ENCODE measurements at regions not wholly inside any gene's neighbourhood (a gene's known extent, or its start where the extent isn't known, plus 50 kb on each side); places are given as distances from the start of the nearest gene placed in this dataset.

GRCh38 chr22:48223488-48224190 lies 1461.2 kb downstream of the TBC1D22A start:
- Mint-ChIP-seq H3K27ac (no peak overlapping the region), H3K36me3 (ENCODE audit: insufficient read depth in 2 of 2) (peaks cover 0 to 2% of the 10 kb centered on the region in 2 donors), H3K4me1 (ENCODE audit: low read depth) (no peaks in the 10 kb centered on the region), H3K9me3 (peaks cover 0 to 2% of the 10 kb centered on the region in 2 donors), H3K27me3 (ENCODE audit: low read depth) (no peaks in the 10 kb centered on the region), H3K4me3 (no peak overlapping the region)
- DNase-seq, result no peak
- ATAC-seq (replicated peaks in 1 of 2), result no peak

DNA sequence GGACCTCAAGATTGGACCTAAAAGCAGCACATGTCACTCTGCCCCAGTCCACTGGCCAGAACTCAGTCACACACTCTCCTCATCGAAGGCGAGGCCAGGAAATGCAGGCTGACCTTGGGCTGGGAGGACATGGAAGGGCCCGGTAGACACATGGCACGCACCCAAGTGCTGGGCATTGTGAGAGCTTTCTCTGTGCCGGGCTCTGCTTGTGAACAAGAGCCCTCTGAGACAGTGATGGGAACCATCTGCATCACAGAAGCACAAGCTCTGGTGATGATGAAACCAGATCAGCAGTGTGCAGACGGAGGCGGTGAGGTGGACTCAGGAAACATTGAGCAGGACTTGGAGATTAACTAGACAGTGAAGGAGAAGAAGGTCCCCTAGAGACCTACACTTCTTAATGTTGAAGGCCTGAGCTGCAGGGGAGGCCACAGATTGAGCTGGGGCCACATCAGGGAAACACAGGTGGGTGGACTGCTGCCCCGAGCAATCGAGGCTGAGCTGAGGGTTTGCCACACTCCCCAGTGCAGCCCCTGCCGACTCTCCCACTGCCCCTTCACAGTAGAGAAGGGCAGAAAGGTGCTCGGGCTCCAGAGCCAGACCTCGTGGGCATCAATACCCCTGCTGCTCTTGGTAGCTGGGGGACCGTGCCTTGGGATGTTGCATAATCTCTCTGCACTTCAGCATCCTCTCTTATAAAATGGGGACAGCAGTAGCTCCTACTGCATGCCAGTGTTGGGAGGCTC lies 1460.5 kb downstream of the TBC1D22A start:
- Mint-ChIP-seq H3K36me3 (ENCODE audit: insufficient read depth in 2 of 2) (peaks cover 0 to 2% of the 10 kb centered on the region in 2 donors), H3K4me3 (no peak overlapping the region), H3K9me3 (peaks cover 0 to 2% of the 10 kb centered on the region in 2 donors), H3K4me1 (ENCODE audit: low read depth) (no peaks in the 10 kb centered on the region), H3K27me3 (ENCODE audit: low read depth) (no peaks in the 10 kb centered on the region), H3K27ac (no peak overlapping the region)
- ATAC-seq (replicated peaks in 1 of 2), result no peak
- DNase-seq, result no peak

GRCh38 chr22:48218889-48219420 lies 1456.5 kb downstream of the TBC1D22A start:
- Mint-ChIP-seq H3K9me3 (peaks cover 0 to 2% of the 10 kb centered on the region in 2 donors), H3K27ac (no peak overlapping the region), H3K36me3 (ENCODE audit: insufficient read depth in 2 of 2) (peaks cover 0 to 2% of the 10 kb centered on the region in 2 donors), H3K27me3 (ENCODE audit: low read depth) (no peaks in the 10 kb centered on the region), H3K4me1 (ENCODE audit: low read depth) (no peaks in the 10 kb centered on the region), H3K4me3 (no peak overlapping the region)
- no peak for ATAC-seq (replicated peaks in 1 of 2)
- no peak for DNase-seq

GRCh38 chr22:48217596-48217995 lies 1455.1 kb downstream of the TBC1D22A start:
- Mint-ChIP-seq H3K4me1 (ENCODE audit: low read depth) (no peaks in the 10 kb centered on the region), H3K9me3 (peaks cover 0 to 2% of the 10 kb centered on the region in 2 donors), H3K4me3 (no peak overlapping the region), H3K36me3 (ENCODE audit: insufficient read depth in 2 of 2) (peaks cover 0 to 2% of the 10 kb centered on the region in 2 donors), H3K27ac (no peak overlapping the region), H3K27me3 (ENCODE audit: low read depth) (no peaks in the 10 kb centered on the region)
- ATAC-seq (replicated peaks in 1 of 2) (no peak), DNase-seq (no peak)

DNA sequence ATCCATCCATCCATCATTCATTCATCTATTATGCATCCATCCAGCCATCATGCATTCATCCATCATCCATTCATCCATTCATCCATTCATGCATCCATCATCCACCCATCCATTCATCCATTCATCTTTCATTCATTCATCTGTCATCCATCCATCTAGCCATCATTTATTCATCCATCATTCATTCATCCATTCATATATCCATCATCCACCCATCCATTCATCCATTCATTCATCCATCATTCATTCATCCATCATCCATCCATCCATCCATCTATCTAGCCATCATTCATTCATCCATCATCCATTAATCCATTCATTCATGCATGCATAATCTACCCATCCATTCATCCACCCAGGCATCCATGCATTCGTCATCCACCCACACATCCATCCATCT lies 1450.3 kb downstream of the TBC1D22A start:
- no peak overlapping the region for H3K4me3 Mint-ChIP-seq
- no peaks in the 10 kb centered on the region for H3K36me3 Mint-ChIP-seq (ENCODE audit: insufficient read depth in 2 of 2)
- ATAC-seq (replicated peaks in 1 of 2) (no peak), DNase-seq (no peak)
- H3K27me3 Mint-ChIP-seq (ENCODE audit: low read depth), result no peaks in the 10 kb centered on the region
- no peak overlapping the region for H3K27ac Mint-ChIP-seq
- no peaks in the 10 kb centered on the region for H3K4me1 Mint-ChIP-seq (ENCODE audit: low read depth)
- H3K9me3 Mint-ChIP-seq, result no peaks in the 10 kb centered on the region

- no peaks in the 10 kb centered on the region for H3K27me3 Mint-ChIP-seq (ENCODE audit: low read depth)
- H3K9me3 Mint-ChIP-seq, result no peaks in the 10 kb centered on the region
- H3K4me3 Mint-ChIP-seq, result no peak overlapping the region
- ATAC-seq (replicated peaks in 1 of 2), result no peak
- no peaks in the 10 kb centered on the region for H3K4me1 Mint-ChIP-seq (ENCODE audit: low read depth)
- no peak overlapping the region for H3K27ac Mint-ChIP-seq
- DNase-seq, result no peak
- no peaks in the 10 kb centered on the region for H3K36me3 Mint-ChIP-seq (ENCODE audit: insufficient read depth in 2 of 2)
These were observed 1448.4 kb downstream of the TBC1D22A start for GRCh38 chr22:48210812-48211211.

DNA sequence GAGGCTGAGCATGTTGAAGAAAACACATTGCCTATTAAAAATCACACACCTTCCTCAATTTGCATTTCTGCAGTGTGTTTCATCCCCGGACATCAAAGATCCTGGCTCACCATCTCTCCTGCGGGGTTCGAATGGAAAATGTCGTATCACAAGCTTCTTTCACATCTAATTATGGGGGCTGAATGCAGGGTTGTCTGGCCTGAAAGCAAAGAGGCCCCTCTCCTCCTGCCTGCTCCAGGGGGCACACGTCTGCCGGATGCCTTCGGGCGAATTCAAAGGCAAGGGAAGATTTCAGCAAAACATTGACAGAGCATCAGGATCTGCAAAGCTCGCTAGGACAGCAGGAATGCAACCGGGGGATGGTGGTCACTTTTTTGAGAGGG lies 1447.7 kb downstream of the TBC1D22A start:
- H3K4me1 Mint-ChIP-seq (ENCODE audit: low read depth), result no peaks in the 10 kb centered on the region
- DNase-seq (no peak), ATAC-seq (replicated peaks in 1 of 2) (no peak)
- no peak overlapping the region for H3K4me3 Mint-ChIP-seq
- H3K27me3 Mint-ChIP-seq (ENCODE audit: low read depth), result no peaks in the 10 kb centered on the region
- H3K27ac Mint-ChIP-seq, result no peak overlapping the region
- no peaks in the 10 kb centered on the region for H3K36me3 Mint-ChIP-seq (ENCODE audit: insufficient read depth in 2 of 2)
- no peaks in the 10 kb centered on the region for H3K9me3 Mint-ChIP-seq

GRCh38 chr22:48209473-48210197 lies 1447.2 kb downstream of the TBC1D22A start:
- Mint-ChIP-seq H3K4me3 (no peak overlapping the region), H3K36me3 (ENCODE audit: insufficient read depth in 2 of 2) (no peaks in the 10 kb centered on the region), H3K27ac (no peak overlapping the region), H3K27me3 (ENCODE audit: low read depth) (no peaks in the 10 kb centered on the region), H3K4me1 (ENCODE audit: low read depth) (no peaks in the 10 kb centered on the region), H3K9me3 (no peaks in the 10 kb centered on the region)
- DNase-seq (no peak), ATAC-seq (replicated peaks in 1 of 2) (no peak)

DNA sequence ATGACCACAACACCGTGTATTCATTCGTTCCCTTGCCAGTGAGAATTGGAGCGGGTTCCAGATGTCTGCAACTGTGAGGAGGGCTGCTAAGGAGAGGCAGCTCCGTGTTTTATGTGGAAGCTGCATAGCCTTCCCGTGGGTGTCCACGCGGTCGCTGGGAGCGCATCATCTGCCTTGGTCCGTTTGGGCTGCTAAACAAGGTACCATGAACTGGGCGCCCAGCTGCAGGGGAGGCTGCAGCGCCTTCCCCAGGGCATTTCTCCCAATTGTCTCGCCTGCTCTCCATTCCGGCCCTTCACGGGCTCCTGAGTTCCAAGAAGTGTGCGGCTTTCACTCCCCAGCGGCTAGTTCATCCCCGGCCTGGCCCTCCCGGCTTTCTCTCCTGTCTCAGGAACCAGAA lies 1446.4 kb downstream of the TBC1D22A start:
- H3K4me1 Mint-ChIP-seq (ENCODE audit: low read depth), result no peaks in the 10 kb centered on the region
- H3K36me3 Mint-ChIP-seq (ENCODE audit: insufficient read depth in 2 of 2), result no peaks in the 10 kb centered on the region
- ATAC-seq (replicated peaks in 1 of 2) (no peak), DNase-seq (no peak)
- H3K4me3 Mint-ChIP-seq, result no peak overlapping the region
- no peaks in the 10 kb centered on the region for H3K9me3 Mint-ChIP-seq
- H3K27me3 Mint-ChIP-seq (ENCODE audit: low read depth), result no peaks in the 10 kb centered on the region
- H3K27ac Mint-ChIP-seq, result no peak overlapping the region

- no peaks in the 10 kb centered on the region for H3K27me3 Mint-ChIP-seq (ENCODE audit: low read depth)
- H3K4me3 Mint-ChIP-seq, result no peak overlapping the region
- H3K36me3 Mint-ChIP-seq (ENCODE audit: insufficient read depth in 2 of 2), result no peaks in the 10 kb centered on the region
These were observed 1445.6 kb downstream of the TBC1D22A start for GRCh38 chr22:48207919-48208535.

GRCh38 chr22:48205790-48206189 lies 1443.3 kb downstream of the TBC1D22A start:
- no peak for ATAC-seq (replicated peaks in 1 of 2)

More at GRCh38 chr22:48207919-48208535, 1445.6 kb downstream of the TBC1D22A start:
- no peak for ATAC-seq (replicated peaks in 1 of 2)
- H3K4me1 Mint-ChIP-seq (ENCODE audit: low read depth), result no peaks in the 10 kb centered on the region
- no peak overlapping the region for H3K27ac Mint-ChIP-seq
- peaks cover 0 to 2% of the 10 kb centered on the region in 2 donors for H3K9me3 Mint-ChIP-seq
- DNase-seq, result no peak

DNA sequence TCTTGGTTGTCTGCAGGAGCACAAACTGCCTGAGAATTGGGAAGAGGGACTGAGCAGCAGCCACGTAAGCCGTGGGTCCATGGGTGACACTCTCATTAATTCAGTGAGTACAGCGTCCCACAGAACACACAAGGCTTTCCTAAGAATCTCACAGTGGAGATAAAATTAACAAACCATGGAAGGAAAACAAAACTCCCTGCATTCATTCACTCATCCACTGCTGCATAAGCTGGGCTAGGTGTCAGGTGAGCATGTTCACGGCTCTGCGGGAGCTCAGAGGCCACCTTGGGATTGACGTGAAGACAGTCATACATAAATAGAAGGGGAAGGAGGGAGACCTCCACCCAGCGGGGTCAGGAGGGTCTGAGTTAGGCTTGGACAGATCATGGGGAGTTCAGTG lies 1442.7 kb downstream of the TBC1D22A start:
- H3K27ac Mint-ChIP-seq, result no peak overlapping the region
- H3K9me3 Mint-ChIP-seq, result peaks cover 0 to 2% of the 10 kb centered on the region in 2 donors
- H3K36me3 Mint-ChIP-seq (ENCODE audit: insufficient read depth in 2 of 2), result no peaks in the 10 kb centered on the region
- H3K4me3 Mint-ChIP-seq, result no peak overlapping the region
- ATAC-seq (replicated peaks in 1 of 2), result no peak
- no peaks in the 10 kb centered on the region for H3K27me3 Mint-ChIP-seq (ENCODE audit: low read depth)
- H3K4me1 Mint-ChIP-seq (ENCODE audit: low read depth), result no peaks in the 10 kb centered on the region
- no peak for DNase-seq

More at GRCh38 chr22:48205790-48206189, 1443.3 kb downstream of the TBC1D22A start:
- DNase-seq, result no peak
- H3K9me3 Mint-ChIP-seq, result peaks cover 0 to 2% of the 10 kb centered on the region in 2 donors
- H3K36me3 Mint-ChIP-seq (ENCODE audit: insufficient read depth in 2 of 2), result no peaks in the 10 kb centered on the region
- no peak overlapping the region for H3K27ac Mint-ChIP-seq
- no peak overlapping the region for H3K4me3 Mint-ChIP-seq
- no peaks in the 10 kb centered on the region for H3K4me1 Mint-ChIP-seq (ENCODE audit: low read depth)
- H3K27me3 Mint-ChIP-seq (ENCODE audit: low read depth), result no peaks in the 10 kb centered on the region

DNA sequence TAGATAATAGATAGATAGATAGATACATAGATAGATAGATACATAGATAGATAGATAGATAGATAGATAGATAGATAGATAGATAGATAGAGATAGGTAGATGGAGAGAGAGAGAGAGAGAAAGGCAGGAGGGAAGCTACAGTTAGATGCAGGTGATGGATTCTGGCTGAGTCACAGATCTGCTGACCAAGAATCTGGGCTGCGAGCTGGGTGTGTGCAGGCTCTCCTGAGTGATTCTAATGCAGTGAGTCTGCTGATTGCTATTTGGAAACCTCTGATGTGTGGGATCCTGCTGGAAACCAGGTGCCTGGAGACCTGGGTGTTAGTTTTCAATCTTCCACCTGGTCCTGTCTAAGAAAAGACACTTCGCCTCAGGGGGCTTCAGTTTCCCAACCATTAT lies 1441.8 kb downstream of the TBC1D22A start:
- DNase-seq (no peak), ATAC-seq (replicated peaks in 1 of 2) (no peak)
- Mint-ChIP-seq H3K27ac (no peak overlapping the region), H3K36me3 (ENCODE audit: insufficient read depth in 2 of 2) (no peaks in the 10 kb centered on the region), H3K4me3 (no peak overlapping the region), H3K9me3 (peaks cover 0 to 2% of the 10 kb centered on the region in 2 donors), H3K27me3 (ENCODE audit: low read depth) (no peaks in the 10 kb centered on the region), H3K4me1 (ENCODE audit: low read depth) (no peaks in the 10 kb centered on the region)
